HPDE6-E6E7 (cell line): ENCODE measurements at regions not wholly inside any gene's neighbourhood (a gene's known extent, or its start where the extent isn't known, plus 50 kb on each side); places are given as distances from the start of the nearest gene placed in this dataset.
"Not testable (repeated sequence)": the region's sequence is repeated elsewhere in the genome, so short reads cannot be mapped to it uniquely, and the experiment has no call there.

Experiments used
- DNase-seq: peaks from one replicate; pipeline ENCODE4 v3.0.0; 2011; ENCODE audit warnings: missing footprints; ENCODE audit errors: extremely low spot score

DNA sequence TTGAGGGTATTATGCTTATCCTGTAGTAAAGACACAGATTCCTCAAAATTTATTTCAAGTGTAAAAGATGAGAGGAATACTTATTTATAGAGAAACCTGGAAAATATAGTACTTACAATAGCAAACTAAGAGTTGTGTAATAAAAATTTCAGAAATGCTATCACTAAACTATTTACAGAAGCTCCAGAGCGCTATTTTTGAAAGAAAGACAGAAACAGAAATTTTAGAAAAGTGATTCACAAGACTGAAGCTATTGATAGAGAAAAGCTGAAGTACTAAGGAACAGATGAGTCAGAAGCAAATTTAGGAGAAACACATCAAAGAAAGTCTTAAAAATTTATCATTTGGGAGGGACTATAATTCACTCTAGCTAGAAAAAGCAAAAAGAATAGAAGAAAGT, 1174.2 kb downstream of the DIAPH3 start:
- no peak for DNase-seq

DNA sequence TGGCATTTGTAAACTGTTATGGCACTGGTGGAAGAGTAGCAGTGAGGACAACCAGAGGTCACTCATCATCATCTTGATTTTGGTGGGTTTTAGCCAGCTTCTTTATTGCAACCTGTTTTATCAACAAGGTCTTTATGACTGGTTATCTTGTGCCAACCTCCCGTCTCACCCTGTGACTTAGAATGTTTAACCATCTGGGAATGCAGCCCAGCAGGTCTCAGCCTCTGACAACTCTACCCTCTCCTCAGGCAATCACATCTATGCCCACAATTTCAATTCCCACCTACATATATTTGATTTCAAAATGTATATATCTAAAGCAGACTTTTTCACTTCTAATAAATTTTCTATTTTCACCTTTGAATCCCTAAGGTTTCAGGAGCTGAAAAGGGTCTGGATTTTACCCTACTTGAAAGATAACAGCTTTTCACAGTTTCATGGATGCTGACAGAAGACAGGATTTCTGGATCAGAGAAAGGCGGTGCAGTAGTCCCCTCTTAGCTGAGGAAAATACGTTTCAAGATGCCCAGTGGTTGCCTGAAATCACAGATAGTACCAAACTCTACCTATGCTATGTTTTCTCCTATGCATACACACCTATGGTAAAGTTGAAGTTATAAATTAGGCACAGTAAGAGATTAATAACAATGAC, 1171.8 kb downstream of the DIAPH3 start:
- no peak for DNase-seq

DNA sequence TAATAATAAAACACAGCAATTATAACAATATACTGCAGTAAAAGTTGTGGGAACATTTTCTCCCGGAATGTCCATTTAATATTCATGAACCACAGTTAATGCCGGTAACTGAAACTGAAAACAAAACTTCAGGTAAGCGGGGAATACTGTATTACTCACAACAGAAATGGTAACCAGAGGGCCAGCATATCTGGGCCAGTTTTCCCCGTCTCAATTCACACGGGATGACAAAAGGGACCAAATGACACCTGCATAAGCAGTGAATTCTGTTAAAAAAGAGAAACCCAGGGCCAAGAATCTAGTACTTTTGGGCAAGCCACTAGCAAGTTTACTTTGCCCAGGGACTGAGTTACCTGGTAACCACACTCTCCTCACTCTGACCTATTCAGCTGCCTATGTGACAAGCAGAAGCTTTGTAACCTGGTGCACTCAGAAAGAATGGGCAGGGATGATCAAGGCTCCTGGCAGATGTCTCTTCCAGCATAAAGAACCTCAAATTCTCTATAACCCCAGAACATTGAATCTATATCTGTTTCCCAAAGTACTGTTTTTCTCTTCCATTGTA, 1171.2 kb downstream of the DIAPH3 start:
- DNase-seq, result peak; percentile 28

DNA sequence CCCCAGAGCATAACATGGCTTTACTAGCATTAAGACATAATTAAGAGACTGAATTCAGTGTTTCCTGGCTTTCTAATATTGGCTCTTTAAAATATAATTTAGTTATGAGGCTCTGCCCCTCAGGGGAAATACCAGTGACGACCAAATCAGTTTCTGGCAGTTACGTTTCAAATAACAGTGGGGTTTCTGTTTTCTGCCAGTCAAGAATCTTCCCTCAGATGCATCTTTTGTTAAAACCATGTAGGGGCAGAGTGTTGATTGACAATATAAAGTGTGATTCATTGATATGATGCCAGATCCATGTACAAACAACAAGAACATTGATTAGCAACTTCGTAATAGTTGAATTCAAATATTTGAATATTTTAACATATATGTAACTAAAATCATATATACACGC, 1169.7 kb downstream of the DIAPH3 start:
- no peak for DNase-seq

DNA sequence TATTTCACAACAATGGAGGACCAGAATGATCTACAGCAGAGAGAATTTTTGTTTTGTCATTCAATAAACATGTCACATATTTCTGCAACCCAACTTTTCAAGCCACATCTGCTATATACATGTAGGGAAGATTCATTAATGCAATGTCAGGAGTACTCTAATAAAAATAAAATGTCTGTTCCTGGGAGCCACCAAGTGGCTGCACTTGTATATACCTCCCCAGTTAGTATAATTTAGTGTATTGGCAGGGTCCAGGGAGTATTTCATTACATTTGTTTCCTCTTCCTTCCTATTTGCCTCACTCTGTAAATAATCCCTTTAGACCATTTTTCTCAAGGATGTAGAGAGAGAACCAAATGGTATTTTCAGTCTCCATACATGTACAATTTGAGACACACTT, 1169.0 kb downstream of the DIAPH3 start:
- no peak for DNase-seq

DNA sequence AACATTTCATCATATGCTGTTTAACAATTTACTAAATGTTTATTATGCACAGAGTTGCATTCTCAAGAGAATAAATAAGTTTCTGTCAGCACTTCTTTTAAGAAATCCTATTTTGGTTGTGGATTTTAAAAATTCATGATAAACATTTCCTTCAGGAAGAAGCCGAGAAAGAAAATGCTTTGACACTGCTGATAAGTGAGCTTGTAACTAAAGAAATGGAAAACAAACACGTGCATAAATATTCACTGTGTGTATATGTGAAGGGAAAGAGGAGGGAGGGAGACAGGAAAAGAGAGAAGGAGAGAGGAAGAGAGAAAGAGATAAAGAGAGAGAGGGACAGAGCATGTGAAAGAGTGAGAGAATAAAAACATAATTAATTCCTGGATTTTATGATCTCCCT, 1165.0 kb downstream of the DIAPH3 start:
- DNase-seq, result no peak

DNA sequence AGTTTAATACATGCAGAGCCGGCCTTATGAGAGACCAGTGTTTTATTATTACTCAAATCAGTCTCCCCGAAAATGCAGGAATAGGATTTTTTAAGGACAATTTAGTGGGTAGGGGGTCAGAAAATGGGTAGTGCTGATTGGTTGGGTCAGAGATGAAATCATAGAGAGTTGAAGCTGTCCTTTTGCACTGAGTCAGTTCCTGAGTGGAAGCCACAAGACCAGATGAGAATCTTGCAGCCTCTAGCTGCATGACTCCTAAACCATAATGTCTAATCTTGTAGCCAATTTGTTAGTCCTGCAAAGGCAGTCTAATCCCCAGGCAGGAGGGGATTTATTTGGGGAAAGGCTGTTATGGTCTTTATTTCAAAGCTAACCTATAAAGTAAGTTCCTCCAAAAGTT, 1163.9 kb downstream of the DIAPH3 start:
- no peak for DNase-seq

DNA sequence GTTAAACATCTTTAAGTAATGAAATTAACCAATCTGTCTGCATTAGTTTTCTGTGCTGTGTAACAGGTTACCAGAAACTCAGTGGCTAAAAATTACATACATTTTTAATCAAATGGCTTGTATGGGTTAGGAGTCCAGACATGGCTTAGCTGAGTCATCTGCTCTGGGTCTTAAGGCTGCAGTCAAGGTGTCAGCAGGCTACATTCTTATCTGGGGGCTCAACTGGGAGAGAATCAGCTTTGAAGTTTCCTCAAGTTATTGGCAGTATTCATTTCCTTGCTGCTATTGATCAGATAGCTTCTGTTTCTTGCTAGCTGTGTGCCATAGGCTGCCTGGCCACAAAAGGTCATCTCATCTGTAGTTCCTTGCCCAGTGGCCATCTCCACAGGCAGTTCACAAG, 1163.0 kb downstream of the DIAPH3 start:
- no peak for DNase-seq

DNA sequence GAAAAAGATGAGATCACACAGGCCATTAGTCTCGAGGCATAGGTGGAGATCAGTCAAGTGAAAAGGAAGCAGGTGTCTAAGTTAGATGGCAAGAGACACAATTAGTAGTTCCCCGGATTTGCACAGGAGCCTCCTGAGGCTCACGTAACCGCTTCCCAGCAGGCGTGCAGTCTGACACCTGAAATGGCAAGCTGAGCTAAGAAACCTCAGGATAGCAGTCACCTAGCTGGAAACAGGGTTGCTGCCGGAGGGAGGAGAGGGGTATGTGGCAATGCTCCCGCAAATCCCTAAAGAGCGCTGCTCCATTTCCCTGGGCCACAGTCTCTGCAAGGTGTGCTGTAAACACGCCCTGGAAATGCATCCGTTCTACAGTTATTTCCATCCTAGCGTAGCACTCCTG, 1151.0 kb downstream of the DIAPH3 start:
- no peak for DNase-seq

DNA sequence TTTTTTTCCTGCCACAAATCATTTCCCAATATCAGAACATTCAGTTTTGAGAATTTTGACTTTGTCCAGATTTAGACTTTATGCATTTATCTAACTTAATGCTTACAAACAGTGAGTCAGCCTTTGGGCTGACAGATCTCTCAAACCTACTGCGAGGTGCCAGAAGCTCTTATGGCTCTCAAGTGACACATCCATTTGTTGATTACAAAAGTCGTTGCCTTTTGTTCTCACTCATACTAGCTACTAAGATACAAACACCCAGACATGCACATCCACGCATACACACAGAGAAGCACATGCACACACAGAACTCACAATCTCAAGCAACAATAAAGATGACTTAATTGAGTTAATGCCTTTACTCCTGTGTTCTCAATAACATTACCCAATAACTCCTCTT, 1147.5 kb downstream of the DIAPH3 start:
- no peak for DNase-seq

DNA sequence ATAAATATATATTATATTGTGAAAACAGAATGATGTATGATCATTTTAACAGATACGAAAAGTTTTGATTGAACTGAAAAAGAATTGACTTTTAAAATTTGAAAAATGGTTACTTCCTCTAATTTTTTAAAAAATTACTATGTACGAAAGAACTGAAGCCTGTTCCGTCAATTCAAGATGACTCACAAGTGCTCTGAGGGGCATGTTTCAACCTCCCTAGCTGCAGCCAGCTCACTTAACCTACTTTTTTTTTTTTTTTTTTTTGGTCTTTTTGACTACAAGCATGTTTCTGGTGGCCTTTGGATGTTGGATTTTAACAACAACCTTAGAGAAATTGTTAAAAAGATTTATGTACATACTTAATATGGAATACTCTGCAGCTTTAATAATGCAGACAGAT, 1139.3 kb downstream of the DIAPH3 start:
- peak; percentile 31 for DNase-seq

DNA sequence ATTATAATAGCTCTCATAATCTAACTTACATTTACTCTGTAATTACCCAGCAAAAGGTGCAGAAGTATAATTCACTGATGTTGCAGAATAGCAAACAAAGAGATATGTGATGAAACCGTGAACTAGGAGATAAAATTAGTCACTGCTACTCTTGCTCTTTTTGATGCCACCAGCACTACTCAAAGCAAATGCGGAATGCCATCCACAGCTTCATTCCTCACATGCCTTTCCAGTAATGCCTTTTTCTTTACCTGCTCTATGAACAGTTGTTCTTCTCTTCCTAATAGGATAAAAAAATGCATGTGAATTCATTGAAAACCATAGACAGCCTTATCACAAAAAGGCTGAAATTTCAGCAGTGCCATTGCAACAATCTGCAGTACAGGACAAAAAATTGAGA, 1129.5 kb downstream of the DIAPH3 start:
- DNase-seq, result no peak

DNA sequence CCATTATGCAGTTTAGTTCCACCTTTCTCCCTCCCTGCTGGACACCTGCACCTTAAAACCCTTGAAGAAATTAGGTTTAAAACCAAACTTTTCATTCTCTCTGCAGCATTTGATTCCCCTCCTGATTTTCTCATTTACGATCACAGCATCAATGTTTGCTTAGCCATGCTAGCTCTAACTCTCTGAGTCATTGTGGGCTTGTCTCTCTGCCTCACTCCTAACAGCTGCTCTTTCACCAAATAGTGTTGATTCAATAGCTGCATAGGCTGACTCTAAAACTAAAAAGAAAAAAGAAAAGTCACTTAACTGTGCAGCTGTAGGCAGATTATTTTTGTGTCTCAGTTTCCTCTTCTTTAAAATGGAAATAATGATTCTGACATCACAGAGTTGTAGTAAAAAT, 1124.9 kb downstream of the DIAPH3 start:
- DNase-seq, result peak; percentile 10

DNA sequence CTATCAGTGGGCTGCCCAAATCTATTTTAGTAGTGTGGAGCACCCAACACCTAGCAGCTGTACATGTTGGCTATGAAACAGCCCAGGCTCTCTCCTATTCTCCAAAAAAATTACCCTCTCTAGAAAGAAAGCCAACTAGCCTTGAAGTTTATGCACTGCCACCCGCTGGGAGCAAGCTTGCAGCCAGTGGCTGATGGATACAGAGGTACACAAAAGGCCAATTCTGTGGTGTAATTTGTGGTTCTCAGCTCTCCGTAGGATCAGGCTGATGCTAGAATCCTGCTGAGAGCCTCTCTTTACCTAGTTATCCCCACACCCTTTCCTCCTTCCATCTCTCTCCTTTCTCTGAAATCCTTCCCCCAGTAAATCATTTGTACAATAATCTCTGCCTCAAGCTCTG, 1120.7 kb downstream of the DIAPH3 start:
- DNase-seq, result no peak

DNA sequence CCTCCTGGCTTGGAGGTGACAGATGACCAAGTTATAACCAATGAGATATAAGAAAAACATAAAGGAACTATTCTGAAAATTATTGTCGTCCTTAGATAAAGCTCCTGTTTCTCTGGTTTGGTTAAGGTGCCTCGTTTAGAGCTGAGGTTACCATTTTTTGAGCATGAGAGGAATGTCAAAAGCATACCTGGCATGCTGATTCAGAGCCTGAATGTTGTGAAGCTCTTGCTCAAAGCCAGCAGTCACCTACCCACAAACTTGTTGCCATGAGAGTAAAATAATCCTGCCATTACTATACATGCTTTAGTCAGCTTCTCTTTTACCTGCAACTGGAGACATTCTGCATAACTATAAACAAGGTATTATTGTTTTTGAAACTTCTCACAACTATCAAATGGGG, 1116.2 kb downstream of the DIAPH3 start:
- DNase-seq, result peak; percentile 4

DNA sequence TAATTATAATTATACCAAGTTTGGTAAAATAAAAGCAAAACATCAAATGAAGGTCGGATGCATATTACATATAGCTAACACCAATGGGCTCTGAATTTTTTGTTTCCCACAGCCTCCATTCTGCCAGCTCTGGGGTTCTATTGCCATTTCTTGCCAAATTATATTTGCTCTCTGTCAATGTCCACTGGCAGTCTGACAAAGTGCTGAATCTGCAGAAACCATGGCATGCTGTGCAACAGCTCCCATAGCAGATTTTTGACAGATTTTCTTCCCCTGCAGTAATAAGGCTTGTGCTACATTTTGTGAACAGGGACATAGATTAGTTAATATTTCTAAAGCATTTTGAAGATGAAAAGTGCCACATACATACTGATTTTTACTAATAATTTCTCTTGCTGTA, 1102.1 kb downstream of the DIAPH3 start:
- no peak for DNase-seq

DNA sequence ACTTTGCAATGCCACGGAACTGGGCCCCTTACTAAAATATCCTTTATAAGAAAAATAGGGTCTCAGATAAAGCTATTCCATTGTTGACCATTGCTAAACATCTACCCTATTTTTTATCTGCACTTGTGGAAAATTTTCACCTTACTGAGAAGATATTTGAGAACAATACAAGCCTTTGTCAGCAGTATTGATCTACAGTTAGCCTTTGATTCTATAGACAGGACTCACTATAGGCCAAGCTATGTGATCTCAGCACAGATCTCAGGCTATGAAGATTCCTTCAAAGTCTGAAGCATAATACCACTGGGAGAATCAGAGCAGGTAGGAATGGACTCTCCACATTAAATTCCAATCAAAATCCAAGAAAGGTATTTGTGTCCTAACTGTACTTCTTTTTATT, 1099.7 kb downstream of the DIAPH3 start:
- DNase-seq, result no peak

DNA sequence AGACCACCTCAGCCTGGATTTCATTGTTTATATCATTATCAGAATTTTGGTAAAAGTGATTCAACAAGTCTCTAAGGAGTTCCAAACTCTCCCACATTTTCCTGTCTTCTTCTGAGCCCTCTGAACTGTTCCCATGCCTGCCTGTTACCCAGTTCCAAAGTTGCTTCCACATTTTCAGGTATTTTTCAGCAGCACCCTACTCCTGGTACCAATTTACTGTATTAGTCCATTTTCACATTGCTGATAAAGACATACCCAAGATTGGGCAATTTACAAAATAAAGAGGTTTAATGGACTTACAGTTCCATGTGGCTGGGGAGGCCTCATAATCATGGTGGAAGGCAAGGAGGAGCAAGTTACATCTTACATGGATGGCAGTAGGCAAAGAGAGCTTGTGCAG, 1087.3 kb downstream of the DIAPH3 start:
- not testable (repeated sequence) for DNase-seq

DNA sequence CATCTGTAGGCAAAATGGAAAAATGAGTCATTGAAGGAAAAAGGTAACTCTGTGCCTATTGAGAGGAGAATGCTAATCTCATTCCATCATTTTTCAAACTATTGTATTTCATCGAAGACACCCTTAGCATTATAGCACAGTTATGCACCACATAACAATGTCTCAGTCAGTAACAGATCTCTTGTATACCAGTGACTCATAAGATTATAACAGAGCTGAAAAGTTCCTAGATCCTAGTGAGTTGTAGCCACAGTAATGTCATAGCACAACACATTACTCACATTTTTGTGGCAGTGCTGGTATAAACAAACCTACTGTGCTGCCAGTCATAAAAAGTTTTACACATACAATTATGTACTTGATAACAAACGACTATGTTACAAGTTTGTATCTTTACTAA, 1077.6 kb downstream of the DIAPH3 start:
- no peak for DNase-seq

DNA sequence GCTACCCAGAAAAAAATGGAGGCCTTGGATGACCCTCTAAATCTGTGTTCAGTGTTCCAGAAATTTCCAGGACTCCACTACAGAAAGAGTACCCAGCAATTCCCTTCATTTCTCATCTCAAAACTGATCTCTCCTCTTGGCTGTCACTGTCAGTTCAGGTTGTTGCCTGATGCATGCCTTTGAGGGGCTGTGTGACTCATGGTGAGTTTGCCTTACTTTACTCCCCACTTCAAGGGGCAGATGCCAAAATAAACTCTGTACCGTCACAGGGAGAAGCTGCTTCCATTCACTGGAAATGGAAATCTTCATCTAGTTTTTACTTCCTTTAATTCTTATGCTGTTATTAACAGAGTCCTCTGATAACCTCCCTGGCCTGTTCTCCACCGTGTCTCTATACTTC, 1075.0 kb downstream of the DIAPH3 start:
- no peak for DNase-seq

DNA sequence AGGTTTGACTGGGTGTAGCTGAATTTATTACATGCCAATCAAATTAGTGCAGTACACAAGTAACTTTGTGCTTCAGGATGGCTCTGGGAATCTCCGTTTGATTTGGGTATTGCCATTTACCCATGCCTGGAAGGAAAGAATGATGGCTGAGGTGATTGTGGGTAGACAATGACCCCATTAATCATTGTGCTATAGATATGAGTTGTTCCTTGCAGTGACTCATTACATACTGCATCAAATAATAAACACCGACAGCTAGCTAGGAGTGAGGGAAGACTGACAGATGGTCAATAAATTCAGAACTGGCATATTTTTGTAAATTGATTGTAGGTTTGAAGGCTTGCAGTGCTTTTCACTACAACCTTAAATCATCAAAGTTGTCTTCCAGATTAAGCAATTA, 1069.5 kb downstream of the DIAPH3 start:
- DNase-seq, result peak; percentile 20

DNA sequence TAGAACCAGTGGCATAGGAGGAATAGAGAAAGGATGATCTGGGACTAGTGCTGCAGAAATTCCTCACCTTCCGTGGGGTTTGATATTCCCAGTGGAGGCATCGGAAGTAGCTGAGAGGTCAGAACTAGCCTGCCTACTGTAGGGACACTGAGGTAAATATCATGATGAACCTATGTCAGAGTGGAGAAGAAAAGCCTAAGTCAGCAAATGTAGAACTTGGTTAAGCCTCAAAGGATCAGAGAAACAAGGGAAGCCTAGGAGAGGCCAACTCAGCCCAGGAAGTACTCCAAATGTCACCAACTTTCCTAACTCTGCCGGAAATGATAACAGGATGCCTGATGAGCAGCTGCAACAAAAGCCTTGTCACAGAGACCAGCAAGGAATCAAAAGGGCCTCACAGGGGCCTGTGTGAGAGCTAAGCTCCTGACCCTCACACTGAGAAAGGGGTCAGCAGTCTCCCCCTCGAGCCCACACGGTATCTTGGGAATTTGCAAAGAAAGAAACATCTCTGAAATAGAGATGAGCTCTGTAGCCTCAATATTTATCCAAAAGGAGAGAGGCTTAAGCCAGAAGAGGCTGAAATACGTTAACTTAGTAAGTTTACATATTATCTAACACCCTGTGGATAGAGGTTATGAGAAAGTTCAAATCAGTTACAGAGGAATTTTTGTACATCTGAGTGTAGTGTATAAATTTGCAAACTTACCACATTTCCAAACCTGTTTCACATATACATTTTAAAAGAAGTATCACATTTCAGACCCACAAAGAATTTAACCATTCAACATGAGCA, 1064.3 kb downstream of the DIAPH3 start:
- DNase-seq, result no peak

DNA sequence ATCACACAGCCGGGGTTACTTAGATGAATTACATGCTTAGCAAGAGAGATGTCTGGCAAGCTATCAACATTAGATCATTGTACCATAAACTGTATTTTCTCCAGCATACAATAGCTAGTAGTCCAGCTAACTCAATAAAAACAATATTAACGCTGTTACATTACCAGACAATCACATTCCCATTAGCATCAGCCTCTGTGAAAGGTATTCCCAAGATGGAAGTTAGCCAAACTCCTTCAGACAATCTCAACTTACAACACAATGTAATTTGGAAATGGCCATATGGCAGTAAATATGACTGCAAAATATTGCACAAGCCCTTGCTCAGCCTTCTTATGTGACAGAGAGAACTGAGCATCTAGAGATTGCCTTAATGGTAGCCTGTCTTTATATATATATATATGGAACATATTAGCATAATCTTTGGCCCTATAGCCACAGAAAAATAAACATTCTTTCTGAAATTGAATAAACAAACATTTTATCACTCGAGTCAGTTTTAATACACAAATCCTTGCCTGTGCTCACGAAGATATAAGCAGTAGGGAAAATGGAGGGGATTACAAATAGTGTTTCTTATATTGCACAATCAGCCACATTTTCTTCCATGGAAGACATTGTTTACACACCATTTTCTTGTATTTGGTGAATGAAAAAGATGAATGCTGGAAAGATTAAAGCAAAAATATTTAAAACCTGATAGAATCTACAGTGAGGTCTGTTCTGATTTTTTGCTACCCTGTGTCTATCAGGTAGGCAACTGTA, 1060.5 kb downstream of the DIAPH3 start:
- no peak for DNase-seq
